MM.1S (cell line): ENCODE measurements at regions not wholly inside any gene's neighbourhood (a gene's known extent, or its start where the extent isn't known, plus 50 kb on each side); places are given as distances from the start of the nearest gene placed in this dataset.

ENCODE experiments used
- DNase-seq: peaks from one replicate; pipeline ENCODE4 v3.0.0-alpha.2; 2015
- H2AFZ ChIP-seq: fragments of 300-600 bp; sonication (generic); 2 replicates; pipeline ENCODE4 v1.6.0; 2016; ENCODE audit warnings: antibody characterized with exemption, low read length
- H3F3A ChIP-seq: fragments of 300-600 bp; sonication (generic); 2 replicates; pipeline ENCODE4 v1.6.1; 2016; ENCODE audit warnings: mild to moderate bottlenecking, antibody characterized with exemption, low read length, moderate library complexity, mixed read lengths; ENCODE audit not compliant: insufficient read depth
- H3K27ac ChIP-seq: fragments of 300-600 bp; sonication (generic); 2 replicates; pipeline ENCODE4 v1.5.1; 2016; ENCODE audit warnings: mild to moderate bottlenecking, low read length
- H3K27me3 ChIP-seq: fragments of 300-600 bp; sonication (generic); replicated peaks from 2 replicates; pipeline ENCODE4 v1.6.0; 2016; ENCODE audit warnings: low read length; ENCODE audit not compliant: insufficient read depth
- H3K36me3 ChIP-seq: fragments of 300-600 bp; sonication (generic); replicated peaks from 2 replicates; pipeline ENCODE4 v1.6.1; 2016; ENCODE audit warnings: mild to moderate bottlenecking, low read length, mixed read lengths; ENCODE audit not compliant: insufficient read depth
- H3K4me1 ChIP-seq: fragments of 300-600 bp; sonication (generic); 2 replicates; pipeline ENCODE4 v1.6.1; 2016; ENCODE audit warnings: low read length, mixed read lengths
- H3K4me2 ChIP-seq: fragments of 300-600 bp; sonication (generic); 2 replicates; pipeline ENCODE4 v1.6.0; 2016; ENCODE audit warnings: low read depth, low read length
- H3K4me3 ChIP-seq: fragments of 300-600 bp; sonication (generic); 2 replicates; pipeline ENCODE4 v1.5.1; 2016; ENCODE audit warnings: low read length, mixed read lengths
- H3K79me2 ChIP-seq: fragments of 300-600 bp; sonication (generic); 2 replicates; pipeline ENCODE4 v1.6.1; 2016; ENCODE audit warnings: mixed run types, low read length, mixed read lengths
- H3K9ac ChIP-seq: fragments of 300-600 bp; sonication (generic); 2 replicates; pipeline ENCODE4 v1.6.1; 2016; ENCODE audit warnings: low read length, mixed read lengths
- H3K9me2 ChIP-seq: fragments of 300-600 bp; sonication (generic); replicated peaks from 2 replicates; pipeline ENCODE4 v1.6.1; 2016; ENCODE audit warnings: mild to moderate bottlenecking, low read length, mixed read lengths; ENCODE audit not compliant: insufficient read depth
- H3K9me3 ChIP-seq: fragments of 300-600 bp; sonication (generic); replicated peaks from 2 replicates; pipeline ENCODE4 v1.6.1; 2016; ENCODE audit warnings: mild to moderate bottlenecking, low read length, mixed read lengths; ENCODE audit not compliant: insufficient read depth
- H4K20me1 ChIP-seq: fragments of 300-600 bp; sonication (generic); 2 replicates; pipeline ENCODE4 v1.6.1; 2016; ENCODE audit warnings: mild to moderate bottlenecking, low read length, moderate library complexity, mixed read lengths; ENCODE audit not compliant: insufficient read depth
- EZH2 ChIP-seq: fragments of 300-600 bp; sonication (generic); optimal IDR thresholded peaks from 2 replicates; pipeline ENCODE3; 2017; ENCODE audit warnings: low read depth, mild to moderate bottlenecking, antibody characterized with exemption, low read length, mixed read lengths
- EZH2phosphoT487 ChIP-seq: fragments of 300-600 bp; sonication (generic); IDR thresholded peaks from 2 replicates; pipeline ENCODE4 v1.6.1; 2018; ENCODE audit warnings: antibody characterized with exemption, low read length
- TF ChIP-seq, protein P1 (sequence below): fragments of 300-600 bp; sonication (generic); IDR thresholded peaks from 2 replicates; pipeline ENCODE4 v1.5.1; 2016; ENCODE audit warnings: antibody characterized with exemption, low read length, mixed read lengths

- H3K27me3 ChIP-seq: no peaks in the 10 kb centered on the region
- H3K4me3 ChIP-seq: no peak overlapping the region
- H3K4me1 ChIP-seq: no peaks in the 10 kb centered on the region
- H3K9ac ChIP-seq: no peak overlapping the region
- H3K4me2 ChIP-seq: no peak overlapping the region
- no peaks in the 10 kb centered on the region for H4K20me1 ChIP-seq
- H3F3A ChIP-seq: no peaks in the 10 kb centered on the region
- H3K9me3 ChIP-seq: no peaks in the 10 kb centered on the region
- no peak overlapping the region for H3K27ac ChIP-seq
- peak; percentile 48 for DNase-seq
- no peaks in the 10 kb centered on the region for H3K36me3 ChIP-seq
- TF ChIP-seq, protein P1, sequence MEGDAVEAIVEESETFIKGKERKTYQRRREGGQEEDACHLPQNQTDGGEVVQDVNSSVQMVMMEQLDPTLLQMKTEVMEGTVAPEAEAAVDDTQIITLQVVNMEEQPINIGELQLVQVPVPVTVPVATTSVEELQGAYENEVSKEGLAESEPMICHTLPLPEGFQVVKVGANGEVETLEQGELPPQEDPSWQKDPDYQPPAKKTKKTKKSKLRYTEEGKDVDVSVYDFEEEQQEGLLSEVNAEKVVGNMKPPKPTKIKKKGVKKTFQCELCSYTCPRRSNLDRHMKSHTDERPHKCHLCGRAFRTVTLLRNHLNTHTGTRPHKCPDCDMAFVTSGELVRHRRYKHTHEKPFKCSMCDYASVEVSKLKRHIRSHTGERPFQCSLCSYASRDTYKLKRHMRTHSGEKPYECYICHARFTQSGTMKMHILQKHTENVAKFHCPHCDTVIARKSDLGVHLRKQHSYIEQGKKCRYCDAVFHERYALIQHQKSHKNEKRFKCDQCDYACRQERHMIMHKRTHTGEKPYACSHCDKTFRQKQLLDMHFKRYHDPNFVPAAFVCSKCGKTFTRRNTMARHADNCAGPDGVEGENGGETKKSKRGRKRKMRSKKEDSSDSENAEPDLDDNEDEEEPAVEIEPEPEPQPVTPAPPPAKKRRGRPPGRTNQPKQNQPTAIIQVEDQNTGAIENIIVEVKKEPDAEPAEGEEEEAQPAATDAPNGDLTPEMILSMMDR: peak; percentile 49
- TF ChIP-seq EZH2phosphoT487: no peak
- no peak for TF ChIP-seq EZH2
- no peak overlapping the region for H2AFZ ChIP-seq
- no peaks in the 10 kb centered on the region for H3K9me2 ChIP-seq
- H3K79me2 ChIP-seq: no peaks in the 10 kb centered on the region
Observed at GRCh38 chr6:166786704-166787293, 159.7 kb upstream of the RPS6KA2 start.

- no peaks in the 10 kb centered on the region for H3K79me2 ChIP-seq
- H2AFZ ChIP-seq: no peak overlapping the region
- H3K9me3 ChIP-seq: no peaks in the 10 kb centered on the region
- H4K20me1 ChIP-seq: no peaks in the 10 kb centered on the region
- no peaks in the 10 kb centered on the region for H3K36me3 ChIP-seq
- H3K9me2 ChIP-seq: no peaks in the 10 kb centered on the region
- H3K4me2 ChIP-seq: no peak overlapping the region
- H3K27ac ChIP-seq: no peak overlapping the region
- no peaks in the 10 kb centered on the region for H3F3A ChIP-seq
- H3K9ac ChIP-seq: no peak overlapping the region
- TF ChIP-seq EZH2phosphoT487 (no peak), EZH2 (no peak)
- TF ChIP-seq, protein P1: no peak
- H3K27me3 ChIP-seq: no peaks in the 10 kb centered on the region
- no peak for DNase-seq
- no peak overlapping the region for H3K4me3 ChIP-seq
- H3K4me1 ChIP-seq: no peaks in the 10 kb centered on the region
Observed at GRCh38 chr6:166785131-166785530, 158.1 kb upstream of the RPS6KA2 start.

DNA sequence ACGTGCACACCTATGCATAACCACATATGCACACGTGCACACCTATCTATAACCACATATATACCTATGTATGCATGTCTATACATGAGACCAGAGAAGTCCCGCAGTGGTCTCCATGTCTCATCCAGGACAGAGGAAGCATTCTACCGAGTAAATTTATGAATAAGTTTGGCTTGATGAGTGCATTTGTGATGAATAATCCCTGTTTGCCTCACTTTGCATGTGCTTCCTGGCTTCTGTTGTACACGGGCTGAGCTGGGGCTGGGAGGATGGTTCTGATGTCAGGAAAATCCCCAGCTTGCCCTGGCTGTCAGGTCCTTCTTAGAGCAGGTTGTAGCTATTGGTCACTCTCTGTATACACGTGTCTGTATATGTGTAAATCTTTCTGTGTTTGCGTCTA is 157.6 kb upstream of the RPS6KA2 start:
- TF ChIP-seq EZH2phosphoT487 (no peak), EZH2 (no peak)
- TF ChIP-seq, protein P1: no peak
- Histone ChIP-seq H3K9me3 (no peaks in the 10 kb centered on the region), H3K27me3 (no peaks in the 10 kb centered on the region), H3K9me2 (no peaks in the 10 kb centered on the region), H3K4me2 (no peak overlapping the region), H3K9ac (no peak overlapping the region), H2AFZ (no peak overlapping the region), H4K20me1 (no peaks in the 10 kb centered on the region), H3F3A (no peaks in the 10 kb centered on the region), H3K79me2 (no peaks in the 10 kb centered on the region), H3K27ac (no peak overlapping the region), H3K36me3 (no peaks in the 10 kb centered on the region), H3K4me1 (no peaks in the 10 kb centered on the region), H3K4me3 (no peak overlapping the region)
- no peak for DNase-seq
